Gastrocnemius medialis (tissue), 4 donors: ENCODE measurements at regions not wholly inside any gene's neighbourhood (a gene's known extent, or its start where the extent isn't known, plus 50 kb on each side); places are given as distances from the start of the nearest gene placed in this dataset.

Experiments
- CTCF ChIP-seq, 5 experiments: fragments of 450-650 bp in 3 of 5; fragments of 200-600 bp in 2 of 5; sonication (generic) in 2 of 5; IDR thresholded peaks in 4 of 5; conservative IDR thresholded peaks in 1 of 5; 1 replicate in 4 of 5; 2 replicates in 1 of 5; pipeline ENCODE4 v1.5.1; 2016 to 2019; ENCODE audit warnings: antibody characterized with exemption in 5 of 5, mild to moderate bottlenecking in 3 of 5, moderate library complexity in 3 of 5
- POLR2A ChIP-seq, 2 donors: fragments of 450-650 bp; IDR thresholded peaks; one replicate each; pipeline ENCODE4 v1.6.1; 2017; ENCODE audit warnings: antibody characterized with exemption in 2 of 2, mild to moderate bottlenecking in 2 of 2, moderate library complexity in 2 of 2

- TF ChIP-seq CTCF (IDR thresholded peaks at IDR 0.05 in 4 of 5, conservative IDR thresholded peaks at IDR 0.05 in 1 of 5), result no peak
- no peak for TF ChIP-seq POLR2A (IDR thresholded peaks at IDR 0.05)
These were observed 135.0 kb upstream of the PRICKLE2 start for GRCh38 chr3:64360280-64360679.
